ENCODE measurements at regions not wholly inside any gene's neighbourhood (a gene's known extent, or its start where the extent isn't known, plus 50 kb on each side); places are given as distances from the start of the nearest gene placed in this dataset.

DNA sequence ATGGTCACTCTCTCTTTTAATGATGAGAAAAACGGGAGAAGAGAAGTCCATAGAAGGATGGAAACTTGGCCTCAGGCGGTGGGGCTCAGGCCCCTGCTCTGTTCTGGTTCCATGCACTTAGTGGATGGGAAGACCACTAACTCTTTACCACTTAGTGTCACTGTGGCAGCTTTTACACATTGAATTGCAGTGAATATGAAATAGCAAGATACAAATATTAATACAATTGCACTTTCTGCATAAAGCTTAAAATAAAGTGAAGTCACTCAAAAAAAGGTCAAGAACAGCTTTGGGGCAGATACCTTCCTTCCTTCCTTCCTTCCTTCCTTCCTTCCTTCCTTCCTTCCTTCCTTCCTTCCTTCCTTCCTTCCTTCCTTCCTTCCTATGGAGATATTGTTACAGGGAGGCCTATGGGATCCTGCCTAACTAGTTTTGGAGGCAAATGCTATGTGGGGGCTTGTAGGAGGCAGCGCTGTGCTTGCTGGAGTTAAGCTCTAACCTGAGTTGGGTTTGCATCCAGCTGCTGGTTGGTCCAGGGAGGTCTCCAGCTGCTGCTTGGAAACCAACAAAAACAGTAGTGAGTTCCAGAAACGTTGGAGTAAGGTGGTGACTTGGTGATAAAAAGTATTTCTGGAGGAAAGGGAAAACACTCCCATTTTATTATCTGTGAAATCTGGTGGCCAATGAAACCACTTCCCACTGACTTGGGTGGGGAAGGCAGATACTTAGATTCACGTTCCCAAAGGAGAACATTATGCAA, 62.3 kb upstream of the NKX2-2 start:
- DNase-seq: no peak

DNA sequence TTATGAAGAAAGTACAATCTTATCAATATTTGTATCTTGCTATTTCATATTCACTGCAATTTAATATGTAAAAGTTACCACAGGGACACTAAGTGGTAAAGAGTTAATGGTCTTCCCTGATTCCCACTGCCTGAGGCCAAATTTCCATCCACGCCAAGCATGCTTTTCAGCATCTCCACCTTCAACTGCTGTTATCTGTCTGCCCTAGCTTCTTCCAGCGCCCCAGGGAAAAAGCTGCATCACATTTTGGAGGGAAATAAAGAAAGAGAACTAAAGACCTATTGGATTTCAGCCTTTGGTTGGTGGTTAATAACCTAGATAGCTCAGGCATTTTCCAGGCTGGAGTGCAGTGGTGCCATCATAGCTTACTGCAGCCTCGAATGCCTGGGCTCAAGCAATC, 61.3 kb upstream of the NKX2-2 start:
- DNase-seq: no peak

DNA sequence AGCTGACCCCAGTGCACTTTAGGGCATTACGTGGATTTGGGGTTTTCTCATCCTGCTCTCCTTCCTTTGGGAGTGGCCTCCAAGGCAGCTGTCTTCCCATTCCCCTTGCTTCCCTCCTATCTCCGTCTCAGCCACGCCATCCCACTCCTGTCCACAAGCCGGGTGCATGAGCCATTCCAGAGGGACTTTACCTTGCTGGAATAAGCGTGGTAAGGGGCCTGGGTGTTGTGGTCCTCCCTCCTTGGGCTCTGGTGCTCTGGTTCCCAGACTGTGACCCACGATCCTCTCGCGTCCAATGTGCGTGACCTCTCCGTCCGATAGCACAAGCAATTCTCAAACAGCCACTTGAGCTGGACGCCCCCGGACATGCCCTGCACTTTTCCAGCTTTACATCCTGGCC, 60.6 kb upstream of the NKX2-2 start:
- no peak for DNase-seq

DNA sequence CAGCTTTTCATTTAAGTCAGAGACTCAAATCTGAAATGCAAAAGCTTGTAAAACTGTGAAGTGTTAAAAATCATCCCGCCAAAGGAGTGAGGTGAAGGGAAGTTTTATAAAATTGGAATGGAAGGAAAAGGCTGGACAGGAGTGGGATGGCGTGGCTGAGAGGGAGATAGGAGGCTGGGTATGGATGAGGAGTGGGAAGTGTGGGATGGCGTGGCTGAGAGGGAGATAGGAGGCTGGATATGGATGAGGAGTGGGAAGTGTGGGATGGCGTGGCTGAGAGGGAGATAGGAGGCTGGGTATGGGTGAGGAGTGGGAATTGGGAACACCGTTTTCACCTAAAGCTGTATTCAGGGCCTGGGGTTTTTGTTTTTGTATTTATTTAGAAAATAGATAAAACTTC, 59.4 kb upstream of the NKX2-2 start:
- no peak for DNase-seq

DNA sequence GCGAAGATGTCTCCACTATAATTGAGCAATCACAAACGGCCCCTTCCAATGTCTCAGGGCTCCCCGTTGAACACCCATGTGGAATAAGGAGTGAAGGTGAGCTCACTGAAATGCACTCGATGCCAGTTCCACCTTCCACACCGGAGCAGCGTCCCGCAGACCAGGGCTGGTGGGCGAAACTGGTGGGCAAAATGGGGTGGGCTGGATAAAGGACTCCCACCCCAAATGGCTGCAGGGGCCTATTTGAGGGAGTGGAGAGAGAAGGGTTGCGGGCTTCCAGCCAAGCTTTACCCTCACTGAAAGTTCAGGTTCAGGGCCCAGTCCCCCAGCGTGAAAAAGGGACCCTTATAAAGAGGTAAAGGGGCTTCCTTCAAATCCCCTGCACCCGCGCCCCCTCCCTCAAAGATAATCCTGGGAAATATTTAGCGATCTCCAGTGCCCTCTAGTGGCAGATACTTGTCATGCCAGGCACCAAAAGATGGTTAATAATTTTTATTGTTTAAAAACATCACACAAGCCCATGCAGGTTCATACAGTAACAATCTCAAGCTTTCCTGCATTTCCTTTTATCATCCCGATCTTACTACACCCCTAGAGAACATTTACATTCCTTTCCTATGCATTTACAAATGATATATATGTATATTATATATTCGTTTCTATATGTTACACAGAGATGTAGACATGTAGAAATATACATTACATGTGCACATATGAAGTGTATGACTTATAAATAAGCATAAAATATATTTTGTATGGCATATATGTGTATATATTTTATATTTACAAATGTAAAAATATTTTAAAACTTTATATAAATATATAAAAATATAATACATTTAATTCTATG, 58.2 kb upstream of the NKX2-2 start:
- peak; percentile 56 for DNase-seq

- DNase-seq: no peak
Measured at GRCh38 chr20:21570285-21570992, 56.6 kb upstream of the NKX2-2 start.

- no peak for DNase-seq
Measured at GRCh38 chr20:21569586-21569985, 55.7 kb upstream of the NKX2-2 start.

DNA sequence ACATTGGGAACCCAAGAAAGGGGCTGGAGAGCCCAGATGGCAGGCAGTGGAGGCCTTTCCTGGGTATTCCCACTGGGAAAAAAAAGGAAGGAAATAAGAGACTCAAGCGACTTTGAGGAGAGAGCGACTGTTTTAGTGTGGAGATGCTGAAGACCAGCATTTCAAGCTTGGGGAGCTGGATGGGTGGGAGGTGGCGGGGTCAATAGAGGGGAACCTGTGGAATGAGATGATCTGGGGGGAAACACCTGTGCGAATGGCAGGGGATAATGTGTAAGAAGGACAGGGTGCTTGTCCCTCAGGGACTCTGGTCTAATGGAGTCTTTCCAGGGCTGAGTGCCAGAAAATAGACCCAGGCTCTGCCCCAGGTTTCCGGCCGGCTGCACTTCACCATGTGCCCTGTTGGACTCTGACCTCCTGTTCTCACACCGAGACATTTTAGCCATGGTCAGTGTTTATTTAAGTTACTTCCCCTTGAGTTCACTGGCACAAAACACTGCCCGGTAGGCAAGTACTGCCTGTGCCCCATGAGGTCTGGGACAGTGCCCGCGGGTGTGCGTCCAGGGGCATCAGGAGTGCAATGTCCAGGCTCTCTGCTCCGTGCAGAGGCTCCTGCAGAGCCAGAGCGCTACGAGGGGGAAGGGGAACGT, 50.4 kb upstream of the NKX2-2 start:
- DNase-seq: no peak

Data from eye (tissue), 1 donor.